ENCODE measurements at regions not wholly inside any gene's neighbourhood (a gene's known extent, or its start where the extent isn't known, plus 50 kb on each side); places are given as distances from the start of the nearest gene placed in this dataset.

GRCh38 chr4:165580351-165580905 lies 201.6 kb downstream of the CPE start:
- no peak overlapping the region for H3K4me3 ChIP-seq (ENCODE audit: control insufficient read depth, low read depth, low read length)
- TF ChIP-seq CTCF (IDR thresholded peaks at IDR 0.05; ENCODE audit: control insufficient read depth, insufficient read depth, low read depth, low read length, missing control alignments) = no peak
- DNase-seq (ENCODE audit: low read depth) = peak; percentile 93

DNA sequence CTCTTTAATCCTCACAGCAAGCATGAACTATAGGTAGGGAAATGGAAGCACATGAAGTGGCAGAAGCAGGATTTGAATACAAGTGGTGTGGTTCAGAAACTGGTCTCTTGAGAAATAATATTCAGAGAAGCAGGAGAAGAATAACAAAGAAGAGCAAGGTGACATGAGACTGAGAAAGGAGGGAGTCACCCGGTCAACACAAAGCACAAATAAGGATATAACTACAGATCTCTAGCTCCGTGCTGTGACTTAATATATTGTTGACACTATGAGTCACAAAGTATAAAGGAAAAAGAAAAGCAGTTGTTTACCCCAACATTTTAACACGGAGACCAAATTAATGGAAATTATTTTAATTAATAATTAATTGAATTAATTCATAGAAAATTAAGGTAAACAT lies 204.5 kb downstream of the CPE start:
- no peak for DNase-seq (ENCODE audit: low read depth)
- H3K4me3 ChIP-seq (ENCODE audit: control insufficient read depth, low read depth, low read length) = no peak overlapping the region
- no peak for TF ChIP-seq CTCF (IDR thresholded peaks at IDR 0.05; ENCODE audit: control insufficient read depth, insufficient read depth, low read depth, low read length, missing control alignments)

DNA sequence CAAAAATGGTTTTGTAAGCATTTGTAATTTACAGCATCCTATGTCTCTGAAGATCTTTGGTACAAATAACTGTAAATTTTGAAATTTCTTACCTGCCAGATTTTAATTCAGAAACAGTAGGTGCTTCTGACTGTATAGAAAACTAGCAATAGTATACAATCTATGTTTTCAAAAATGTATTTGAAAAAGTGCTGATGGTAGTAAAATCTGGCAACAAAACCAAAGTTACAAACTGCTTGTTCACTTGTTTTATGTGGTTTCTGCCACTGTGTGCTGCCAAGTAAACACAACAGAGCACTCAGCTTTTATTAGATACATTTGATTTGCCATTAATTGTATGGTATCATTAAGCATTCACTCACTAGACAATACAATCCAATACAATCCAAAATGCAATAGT lies 206.1 kb downstream of the CPE start:
- no peak overlapping the region for H3K4me3 ChIP-seq (ENCODE audit: control insufficient read depth, low read depth, low read length)
- no peak for TF ChIP-seq CTCF (IDR thresholded peaks at IDR 0.05; ENCODE audit: control insufficient read depth, insufficient read depth, low read depth, low read length, missing control alignments)
- DNase-seq (ENCODE audit: low read depth) = no peak

DNA sequence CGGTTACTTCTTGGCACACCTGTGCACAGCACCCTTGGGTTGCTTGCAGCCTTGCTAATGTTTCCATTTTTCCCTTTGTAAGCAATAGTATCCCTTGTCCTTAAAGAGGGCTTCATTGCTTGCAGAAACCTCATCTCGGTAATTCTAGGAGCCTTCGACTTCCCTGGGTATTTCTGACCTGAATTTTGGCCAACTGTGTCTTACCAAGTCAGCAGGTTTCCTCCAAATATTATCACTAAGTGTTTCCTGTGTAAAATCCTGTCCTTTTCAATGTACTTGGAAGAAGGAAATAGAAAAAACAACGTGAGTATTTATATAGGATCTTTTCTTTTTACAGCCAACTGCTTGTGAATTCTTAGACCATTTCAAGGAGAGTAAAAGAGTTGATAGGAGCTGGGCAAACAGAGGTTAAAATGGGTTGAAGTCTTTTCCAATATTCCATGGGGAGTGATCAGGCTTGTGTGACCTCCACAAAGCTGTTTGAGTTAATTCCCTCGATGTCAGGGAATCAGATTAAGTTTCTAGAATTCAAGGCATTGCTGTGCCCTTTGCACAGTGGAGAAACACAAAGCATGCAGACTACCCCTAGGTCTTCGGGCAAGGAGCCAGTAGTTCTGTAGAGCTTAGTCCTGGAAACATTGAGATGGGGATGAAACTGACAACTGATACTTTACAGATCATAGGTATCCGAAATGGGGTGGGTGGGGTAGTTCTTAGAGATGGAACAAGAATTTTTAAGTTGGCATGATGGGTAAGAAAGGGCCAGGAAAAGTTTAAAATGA lies 209.9 kb downstream of the CPE start:
- H3K4me3 ChIP-seq (ENCODE audit: control insufficient read depth, low read depth, low read length) = no peak overlapping the region
- TF ChIP-seq CTCF (IDR thresholded peaks at IDR 0.05; ENCODE audit: control insufficient read depth, insufficient read depth, low read depth, low read length, missing control alignments) = no peak
- no peak for DNase-seq (ENCODE audit: low read depth)

DNA sequence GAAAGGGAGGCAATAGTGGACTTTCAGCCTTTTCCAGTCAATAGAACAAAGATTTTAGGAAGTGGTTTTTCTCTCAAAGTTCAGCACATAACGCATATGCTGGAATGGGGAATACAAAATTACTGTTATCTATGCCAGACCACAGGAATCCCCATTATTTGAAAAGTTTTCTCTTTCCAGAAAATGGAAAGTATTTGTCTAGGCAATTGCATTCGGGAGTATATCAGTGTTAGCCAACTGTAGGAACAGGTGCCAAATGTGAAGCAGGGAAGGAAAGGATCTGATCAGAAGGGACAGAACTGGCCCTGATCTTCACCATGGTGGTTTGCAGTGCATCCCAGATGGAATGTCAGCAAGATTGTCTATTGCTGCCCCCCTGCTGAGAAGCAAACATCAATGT lies 213.6 kb downstream of the CPE start:
- TF ChIP-seq CTCF (IDR thresholded peaks at IDR 0.05; ENCODE audit: control insufficient read depth, insufficient read depth, low read depth, low read length, missing control alignments) = no peak
- no peak overlapping the region for H3K4me3 ChIP-seq (ENCODE audit: control insufficient read depth, low read depth, low read length)
- peak; percentile 2 for DNase-seq (ENCODE audit: low read depth)

GRCh38 chr4:165597581-165598480 lies 219.0 kb downstream of the CPE start:
- no peak for DNase-seq (ENCODE audit: low read depth)
- TF ChIP-seq CTCF (IDR thresholded peaks at IDR 0.05; ENCODE audit: control insufficient read depth, insufficient read depth, low read depth, low read length, missing control alignments) = no peak
- no peak overlapping the region for H3K4me3 ChIP-seq (ENCODE audit: control insufficient read depth, low read depth, low read length)
